Ascending aorta (tissue), 2 donors: ENCODE measurements at regions not wholly inside any gene's neighbourhood (a gene's known extent, or its start where the extent isn't known, plus 50 kb on each side); places are given as distances from the start of the nearest gene placed in this dataset.

Source experiments
- DNase-seq, 2 donors: peaks; one replicate each; pipeline ENCODE4 v3.0.0-alpha.2; 2019; ENCODE audit warnings: low spot score in 2 of 2
- H3K27ac ChIP-seq, 2 donors: fragments of 200-600 bp; sonication (generic); one replicate each; pipeline ENCODE4 v1.5.1; 2016 to 2017; ENCODE audit warnings: mild to moderate bottlenecking in 1 of 2
- H3K27me3 ChIP-seq: fragments of 200-600 bp; sonication (generic); one replicate; pipeline ENCODE4 v1.5.1; 2017
- H3K36me3 ChIP-seq, 2 donors: fragments of 200-600 bp; sonication (generic); one replicate each; pipeline ENCODE4 v1.5.1; 2016
- H3K4me1 ChIP-seq, 2 donors: fragments of 200-600 bp; sonication (generic); one replicate each; pipeline ENCODE4 v1.5.1; 2016 to 2017; ENCODE audit warnings: mild to moderate bottlenecking in 1 of 2
- H3K4me3 ChIP-seq, 2 donors: fragments of 200-600 bp; sonication (generic); one replicate each; pipeline ENCODE4 v1.5.1; 2016 to 2017; ENCODE audit warnings: mild to moderate bottlenecking in 1 of 2
- H3K9me3 ChIP-seq, 2 donors: fragments of 200-600 bp; sonication (generic); one replicate each; pipeline ENCODE4 v1.5.1; 2016
- intact Hi-C: fragments of 100-400 bp; cut with DNase I; formaldehyde crosslinking; loops from one replicate; pipeline ENCODE4 v1.15.1; 2023
- TF ChIP-seq, protein P1 (sequence below), 3 experiments: fragments of 200-600 bp in 2 of 3; fragments of 450-650 bp in 1 of 3; sonication (generic) in 2 of 3; IDR thresholded peaks; one replicate each; pipeline ENCODE4 v1.5.1; 2016 to 2019; ENCODE audit warnings: antibody characterized with exemption in 3 of 3, mild to moderate bottlenecking in 1 of 3, moderate library complexity in 1 of 3

DNA sequence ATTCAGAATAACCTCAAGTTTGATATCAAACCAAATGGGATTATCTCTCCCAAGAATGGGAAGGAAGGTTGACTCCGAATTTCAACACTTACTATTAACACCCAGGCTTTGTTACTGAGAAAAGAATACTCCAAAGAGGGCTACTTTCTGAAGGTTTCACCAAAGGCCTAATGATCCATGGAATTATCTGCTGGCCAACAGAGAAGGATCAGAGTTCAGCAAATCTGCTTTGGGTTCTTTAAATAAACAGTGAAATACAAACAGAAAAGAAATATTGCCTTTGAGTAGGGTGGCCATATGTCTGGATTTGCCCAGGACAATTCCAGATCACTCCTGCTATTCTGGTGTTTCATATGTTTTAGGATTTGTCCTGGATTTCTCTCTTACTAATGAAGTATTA, 564.5 kb upstream of the PSMD7 start:
- no peaks in the 10 kb centered on the region for H3K27me3 ChIP-seq
- H3K9me3 ChIP-seq = no peaks in the 10 kb centered on the region
- H3K4me1 ChIP-seq = no peaks in the 10 kb centered on the region
- intact Hi-C loops = no loop called here
- DNase-seq = no peak
- H3K27ac ChIP-seq = no peak overlapping the region
- H3K4me3 ChIP-seq = no peak overlapping the region
- H3K36me3 ChIP-seq = no peaks in the 10 kb centered on the region
- TF ChIP-seq, protein P1, sequence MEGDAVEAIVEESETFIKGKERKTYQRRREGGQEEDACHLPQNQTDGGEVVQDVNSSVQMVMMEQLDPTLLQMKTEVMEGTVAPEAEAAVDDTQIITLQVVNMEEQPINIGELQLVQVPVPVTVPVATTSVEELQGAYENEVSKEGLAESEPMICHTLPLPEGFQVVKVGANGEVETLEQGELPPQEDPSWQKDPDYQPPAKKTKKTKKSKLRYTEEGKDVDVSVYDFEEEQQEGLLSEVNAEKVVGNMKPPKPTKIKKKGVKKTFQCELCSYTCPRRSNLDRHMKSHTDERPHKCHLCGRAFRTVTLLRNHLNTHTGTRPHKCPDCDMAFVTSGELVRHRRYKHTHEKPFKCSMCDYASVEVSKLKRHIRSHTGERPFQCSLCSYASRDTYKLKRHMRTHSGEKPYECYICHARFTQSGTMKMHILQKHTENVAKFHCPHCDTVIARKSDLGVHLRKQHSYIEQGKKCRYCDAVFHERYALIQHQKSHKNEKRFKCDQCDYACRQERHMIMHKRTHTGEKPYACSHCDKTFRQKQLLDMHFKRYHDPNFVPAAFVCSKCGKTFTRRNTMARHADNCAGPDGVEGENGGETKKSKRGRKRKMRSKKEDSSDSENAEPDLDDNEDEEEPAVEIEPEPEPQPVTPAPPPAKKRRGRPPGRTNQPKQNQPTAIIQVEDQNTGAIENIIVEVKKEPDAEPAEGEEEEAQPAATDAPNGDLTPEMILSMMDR (IDR thresholded peaks at IDR 0.05) = no peak

DNA sequence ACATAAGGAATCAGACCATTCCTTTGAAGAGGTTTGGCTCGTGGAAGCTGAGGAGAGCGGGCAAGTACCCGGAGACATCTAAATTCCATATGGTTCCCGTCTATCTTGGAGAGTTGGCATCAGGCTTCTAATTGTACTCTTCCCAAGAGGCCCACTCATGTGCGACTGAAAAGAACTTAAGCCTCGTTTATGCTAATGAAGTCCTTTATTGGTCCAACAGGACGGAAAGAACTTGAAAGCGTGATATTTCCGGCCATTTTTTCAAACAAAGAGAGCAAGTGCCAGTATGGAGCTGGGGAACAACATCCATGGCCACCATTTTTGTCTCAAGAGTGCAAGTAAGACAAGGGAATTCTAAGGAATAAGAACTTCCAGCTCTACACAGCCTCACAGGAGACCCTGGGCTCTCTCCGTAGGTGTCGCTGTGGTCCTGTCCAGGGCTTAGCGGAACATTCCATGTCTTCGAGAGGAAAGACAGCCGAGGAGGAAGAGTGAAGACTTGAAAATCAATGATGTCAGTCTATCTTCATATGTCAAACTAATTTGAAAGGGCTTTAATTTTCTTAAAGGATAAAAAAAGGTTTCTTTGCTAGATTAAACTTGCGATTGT, 566.0 kb upstream of the PSMD7 start:
- no peak overlapping the region for H3K27ac ChIP-seq
- no peak overlapping the region for H3K4me3 ChIP-seq
- DNase-seq = no peak
- no peaks in the 10 kb centered on the region for H3K9me3 ChIP-seq
- TF ChIP-seq, protein P1 (IDR thresholded peaks at IDR 0.05) = no peak
- intact Hi-C loops = no loop called here
- H3K4me1 ChIP-seq = no peaks in the 10 kb centered on the region
- H3K27me3 ChIP-seq = no peaks in the 10 kb centered on the region
- no peaks in the 10 kb centered on the region for H3K36me3 ChIP-seq

DNA sequence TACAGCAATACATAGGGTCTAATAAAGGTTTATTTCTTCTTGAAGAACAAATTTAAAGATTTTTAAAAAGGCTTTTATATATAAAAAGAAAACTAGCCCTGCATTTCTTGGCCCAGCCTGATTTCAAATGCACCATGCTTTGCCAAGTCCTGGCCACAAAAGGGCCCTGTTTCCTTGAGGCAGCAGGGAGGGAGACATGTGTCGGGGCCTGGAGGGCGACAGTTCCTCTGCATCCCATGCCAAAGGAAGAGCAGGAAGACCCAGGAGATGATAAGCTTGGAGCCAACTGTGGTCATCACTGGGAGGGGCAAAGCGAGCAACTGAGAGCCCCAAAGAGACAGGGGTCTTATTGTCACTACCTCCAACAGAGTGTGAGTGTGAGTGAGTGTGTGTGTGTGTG, 571.5 kb upstream of the PSMD7 start:
- no peaks in the 10 kb centered on the region for H3K27me3 ChIP-seq
- no peak for DNase-seq
- no peaks in the 10 kb centered on the region for H3K36me3 ChIP-seq
- TF ChIP-seq, protein P1 (IDR thresholded peaks at IDR 0.05) = no peak
- H3K4me1 ChIP-seq = peaks cover 0 to 2% of the 10 kb centered on the region in 2 donors
- intact Hi-C loops = no loop called here
- H3K4me3 ChIP-seq = no peak overlapping the region
- no peaks in the 10 kb centered on the region for H3K9me3 ChIP-seq
- H3K27ac ChIP-seq = no peak overlapping the region

DNA sequence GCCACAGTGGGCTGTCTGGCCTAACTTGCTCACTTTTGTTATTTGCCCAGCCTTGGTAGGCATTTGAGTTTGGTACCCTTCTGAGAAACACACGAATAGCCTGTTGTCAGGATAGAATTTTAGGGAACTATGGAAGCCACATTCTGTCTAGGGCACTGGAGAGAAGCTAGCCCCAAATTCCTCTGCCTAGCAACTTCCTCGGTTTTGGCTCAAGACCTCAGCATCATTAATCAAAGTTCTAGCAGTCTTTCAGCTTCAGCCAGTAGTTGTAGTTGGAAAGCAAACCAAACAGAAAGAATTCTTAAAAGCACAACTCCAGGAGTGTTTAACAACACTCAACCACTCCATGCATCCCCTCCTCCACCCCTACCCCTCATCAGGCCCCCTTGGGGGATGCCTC, 572.1 kb upstream of the PSMD7 start:
- H3K27ac ChIP-seq = no peak overlapping the region
- TF ChIP-seq, protein P1 (IDR thresholded peaks at IDR 0.05) = no peak
- H3K4me3 ChIP-seq = no peak overlapping the region
- intact Hi-C loops = no loop called here
- DNase-seq = no peak
- H3K27me3 ChIP-seq = no peaks in the 10 kb centered on the region
- H3K4me1 ChIP-seq = peaks cover 0 to 2% of the 10 kb centered on the region in 2 donors
- no peaks in the 10 kb centered on the region for H3K9me3 ChIP-seq
- H3K36me3 ChIP-seq = no peaks in the 10 kb centered on the region

DNA sequence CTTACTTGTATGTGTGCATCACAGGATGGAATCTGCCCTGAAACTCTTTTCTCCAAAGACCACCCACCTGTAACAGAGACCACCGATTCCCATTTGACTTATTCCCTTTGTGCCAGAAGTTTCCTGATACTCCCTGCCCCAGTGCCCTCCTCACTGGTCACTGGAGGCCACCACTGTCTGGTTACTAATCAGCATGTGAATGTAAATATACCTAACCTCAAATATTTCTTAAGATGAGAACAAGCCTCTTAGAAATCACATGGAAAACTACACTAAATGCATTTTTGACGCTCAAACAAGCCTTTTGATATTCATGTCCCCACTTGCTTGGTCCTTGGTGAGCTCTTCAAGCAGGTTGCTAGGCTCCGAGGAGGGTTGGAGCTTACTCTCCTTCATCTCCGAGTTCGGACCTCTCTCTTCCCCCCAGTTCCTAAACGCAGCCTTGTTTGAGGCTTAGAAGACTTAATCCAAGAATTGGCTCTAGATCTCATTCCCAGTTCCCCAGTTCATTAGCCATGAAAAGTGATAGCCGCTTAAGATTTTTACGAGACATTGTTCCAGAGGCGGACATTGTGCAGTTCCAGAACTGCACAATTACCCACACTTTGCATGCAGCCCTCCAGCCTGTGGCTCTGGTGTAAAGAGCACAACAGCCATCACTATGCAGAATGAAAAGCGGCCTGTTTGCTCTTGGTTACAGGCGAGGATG, 579.2 kb upstream of the PSMD7 start:
- Histone ChIP-seq H3K9me3 (no peaks in the 10 kb centered on the region), H3K4me3 (no peak overlapping the region), H3K27me3 (no peaks in the 10 kb centered on the region), H3K27ac (no peak overlapping the region), H3K4me1 (peaks cover 0 to 6% of the 10 kb centered on the region in 2 donors), H3K36me3 (no peaks in the 10 kb centered on the region)
- TF ChIP-seq, protein P1 (IDR thresholded peaks at IDR 0.05) = no peak
- DNase-seq = no peak
- intact Hi-C loops = no loop called here
